GM23248 (cell line): ENCODE measurements at regions not wholly inside any gene's neighbourhood (a gene's known extent, or its start where the extent isn't known, plus 50 kb on each side); places are given as distances from the start of the nearest gene placed in this dataset.

ENCODE experiments used
- EZH2 ChIP-seq: fragments of 200-600 bp; sonication (generic); IDR thresholded peaks from 2 replicates; pipeline ENCODE4 v1.6.1; 2018; ENCODE audit warnings: antibody characterized with exemption, mild to moderate bottlenecking; ENCODE audit not compliant: insufficient read depth, poor library complexity, severe bottlenecking
- EZH2phosphoT487 ChIP-seq: fragments of 200-600 bp; sonication (generic); IDR thresholded peaks from 2 replicates; pipeline ENCODE4 v1.6.1; 2018; ENCODE audit warnings: antibody characterized with exemption, moderate library complexity, mild to moderate bottlenecking, low read depth; ENCODE audit not compliant: insufficient read depth

DNA sequence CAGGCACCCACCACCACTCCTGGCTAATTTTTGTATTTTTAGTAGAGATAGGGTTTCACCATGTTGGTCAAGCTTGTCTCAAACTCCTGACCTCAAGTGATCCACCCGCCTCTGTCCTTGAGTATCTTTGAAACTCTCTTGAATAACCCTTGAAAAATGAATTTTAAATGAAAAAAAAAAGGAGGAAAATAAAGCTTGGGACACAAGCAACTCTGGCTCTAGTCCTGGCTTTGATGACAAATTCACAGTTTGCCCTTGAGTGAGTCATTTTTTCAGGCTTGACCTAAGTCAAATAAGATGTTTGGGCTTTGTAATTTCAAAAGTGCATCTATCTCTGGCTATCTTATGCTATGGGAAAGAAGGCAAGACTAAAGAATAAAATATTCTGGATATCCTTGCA, 79.0 kb upstream of the TRIB2 start:
- TF ChIP-seq EZH2phosphoT487, result no peak
- no peak for TF ChIP-seq EZH2
